DND-41 (cell line): ENCODE measurements at regions not wholly inside any gene's neighbourhood (a gene's known extent, or its start where the extent isn't known, plus 50 kb on each side); places are given as distances from the start of the nearest gene placed in this dataset.

Experiments
- EZH2 ChIP-seq: IDR thresholded peaks from 3 replicates; pipeline ENCODE4 v1.6.1; 2012; ENCODE audit warnings: borderline replicate concordance, low read depth, mild to moderate bottlenecking, moderate library complexity, low read length, inconsistent platforms; ENCODE audit not compliant: severe bottlenecking
- TF ChIP-seq, protein P1 (sequence below): IDR thresholded peaks from 2 replicates; pipeline ENCODE4 v1.5.1; 2012; ENCODE audit warnings: borderline replicate concordance, low read length, moderate library complexity, mild to moderate bottlenecking; ENCODE audit not compliant: poor library complexity, severe bottlenecking; ENCODE audit errors: extremely low read depth

DNA sequence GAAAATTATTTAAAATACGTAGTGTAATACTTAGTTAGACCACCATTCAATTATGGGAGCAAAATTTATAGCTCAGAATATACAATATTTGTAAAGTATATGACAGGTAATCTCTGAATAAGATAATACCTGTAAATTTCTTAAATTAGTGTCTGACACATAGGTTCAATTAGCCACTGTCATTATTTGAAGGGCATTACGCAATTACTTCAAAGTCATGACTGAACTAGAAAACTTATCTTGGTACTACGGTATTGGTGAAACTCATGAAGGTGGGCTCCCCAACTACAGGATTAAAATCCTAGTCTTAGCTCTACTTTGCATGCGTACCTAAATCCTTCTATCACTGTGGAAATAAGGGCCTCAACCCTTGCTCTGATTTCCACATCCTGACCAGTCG lies 860.7 kb downstream of the PCDH19 start:
- TF ChIP-seq, protein P1, sequence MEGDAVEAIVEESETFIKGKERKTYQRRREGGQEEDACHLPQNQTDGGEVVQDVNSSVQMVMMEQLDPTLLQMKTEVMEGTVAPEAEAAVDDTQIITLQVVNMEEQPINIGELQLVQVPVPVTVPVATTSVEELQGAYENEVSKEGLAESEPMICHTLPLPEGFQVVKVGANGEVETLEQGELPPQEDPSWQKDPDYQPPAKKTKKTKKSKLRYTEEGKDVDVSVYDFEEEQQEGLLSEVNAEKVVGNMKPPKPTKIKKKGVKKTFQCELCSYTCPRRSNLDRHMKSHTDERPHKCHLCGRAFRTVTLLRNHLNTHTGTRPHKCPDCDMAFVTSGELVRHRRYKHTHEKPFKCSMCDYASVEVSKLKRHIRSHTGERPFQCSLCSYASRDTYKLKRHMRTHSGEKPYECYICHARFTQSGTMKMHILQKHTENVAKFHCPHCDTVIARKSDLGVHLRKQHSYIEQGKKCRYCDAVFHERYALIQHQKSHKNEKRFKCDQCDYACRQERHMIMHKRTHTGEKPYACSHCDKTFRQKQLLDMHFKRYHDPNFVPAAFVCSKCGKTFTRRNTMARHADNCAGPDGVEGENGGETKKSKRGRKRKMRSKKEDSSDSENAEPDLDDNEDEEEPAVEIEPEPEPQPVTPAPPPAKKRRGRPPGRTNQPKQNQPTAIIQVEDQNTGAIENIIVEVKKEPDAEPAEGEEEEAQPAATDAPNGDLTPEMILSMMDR, result no peak
- no peak for TF ChIP-seq EZH2
